Neural progenitor cell (in vitro differentiated cells): ENCODE measurements at regions not wholly inside any gene's neighbourhood (a gene's known extent, or its start where the extent isn't known, plus 50 kb on each side); places are given as distances from the start of the nearest gene placed in this dataset.

ENCODE experiments used
- DNase-seq: peaks from one replicate; pipeline ENCODE4 v3.0.0-alpha.2; 2016; ENCODE audit warnings: low spot score
- H2AFZ ChIP-seq: fragments of 200-600 bp; sonication (generic); replicated peaks from 2 replicates; pipeline ENCODE4 v1.6.1; 2016; ENCODE audit warnings: antibody characterized with exemption
- H3F3A ChIP-seq: fragments of 200-600 bp; sonication (generic); 2 replicates; pipeline ENCODE4 v1.6.1; 2016; ENCODE audit warnings: antibody characterized with exemption, low read depth
- H3K27ac ChIP-seq: fragments of 200-600 bp; sonication (generic); 2 replicates; pipeline ENCODE4 v1.5.1; 2016; ENCODE audit warnings: mild to moderate bottlenecking
- H3K27me3 ChIP-seq: fragments of 200-600 bp; sonication (generic); 2 replicates; pipeline ENCODE4 v1.6.1; 2016; ENCODE audit warnings: mild to moderate bottlenecking, moderate library complexity
- H3K36me3 ChIP-seq: fragments of 200-600 bp; sonication (generic); 2 replicates; pipeline ENCODE4 v1.5.1; 2016
- H3K4me1 ChIP-seq: fragments of 200-600 bp; sonication (generic); 2 replicates; pipeline ENCODE4 v1.6.1; 2016; ENCODE audit warnings: mixed run types
- H3K4me2 ChIP-seq: fragments of 200-600 bp; sonication (generic); 2 replicates; pipeline ENCODE4 v1.6.1; 2016
- H3K4me3 ChIP-seq: fragments of 200-600 bp; sonication (generic); 2 replicates; pipeline ENCODE4 v1.5.1; 2016
- H3K79me2 ChIP-seq: fragments of 200-600 bp; sonication (generic); 2 replicates; pipeline ENCODE4 v1.6.1; 2016; ENCODE audit warnings: low read depth
- H3K9ac ChIP-seq: fragments of 200-600 bp; sonication (generic); 2 replicates; pipeline ENCODE4 v1.6.1; 2016
- H3K9me3 ChIP-seq: fragments of 200-600 bp; sonication (generic); 2 replicates; pipeline ENCODE4 v1.5.1; 2016; ENCODE audit warnings: low read depth
- H4K20me1 ChIP-seq: fragments of 200-600 bp; sonication (generic); 2 replicates; pipeline ENCODE4 v1.6.1; 2016; ENCODE audit warnings: low read depth
- H3K27ac Mint-ChIP-seq: 3 replicates; pipeline ENCODE4 v1.8.0; 2021; ENCODE audit warnings: mixed read lengths
- H3K27me3 Mint-ChIP-seq: 2 replicates; pipeline ENCODE4 v1.8.0; 2022; ENCODE audit warnings: low read depth, mild to moderate bottlenecking, inconsistent platforms, moderate library complexity, mixed read lengths; ENCODE audit not compliant: insufficient read depth
- H3K36me3 Mint-ChIP-seq: 3 replicates; pipeline ENCODE4 v1.8.0; 2021; ENCODE audit warnings: mixed read lengths
- H3K4me1 Mint-ChIP-seq: 3 replicates; pipeline ENCODE4 v1.8.0; 2021; ENCODE audit warnings: mixed read lengths
- H3K4me3 Mint-ChIP-seq: 3 replicates; pipeline ENCODE4 v1.8.0; 2021; ENCODE audit warnings: mild to moderate bottlenecking, moderate library complexity, mixed read lengths
- H3K9me3 Mint-ChIP-seq: 3 replicates; pipeline ENCODE4 v1.8.0; 2020; ENCODE audit warnings: mixed read lengths
- EZH2 ChIP-seq: fragments of 200-600 bp; sonication (generic); IDR thresholded peaks from 2 replicates; pipeline ENCODE4 v1.6.1; 2017; ENCODE audit warnings: antibody characterized with exemption, mild to moderate bottlenecking, moderate library complexity
- EZH2phosphoT487 ChIP-seq: fragments of 200-600 bp; sonication (generic); IDR thresholded peaks from 2 replicates; pipeline ENCODE4 v1.6.1; 2017; ENCODE audit warnings: antibody characterized with exemption
- TF ChIP-seq, protein P1 (sequence below): fragments of 200-600 bp; sonication (generic); IDR thresholded peaks from 2 replicates; pipeline ENCODE4 v1.5.1; 2017; ENCODE audit warnings: antibody characterized with exemption, mild to moderate bottlenecking

DNA sequence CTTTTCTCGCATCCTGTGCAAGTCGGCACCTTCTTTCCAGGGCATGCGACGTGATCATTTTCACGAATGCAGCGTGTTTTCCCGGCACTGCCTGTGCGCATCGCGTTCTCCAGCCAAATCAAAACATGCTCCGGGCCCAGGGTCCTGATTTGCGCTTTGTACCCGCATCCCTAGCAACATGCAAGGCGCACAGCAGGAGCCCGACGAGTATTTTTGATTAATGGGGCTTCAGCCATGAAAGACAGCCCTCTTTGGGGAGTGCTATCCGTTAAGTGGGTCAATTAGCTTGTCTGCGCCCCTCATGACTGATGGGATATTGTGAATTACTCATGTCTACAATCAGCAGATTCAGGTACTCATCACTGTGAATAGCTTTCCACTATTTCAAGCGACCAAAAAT, 243.3 kb upstream of the RNF32 start:
- Mint-ChIP-seq H3K27me3 (no peaks in the 10 kb centered on the region), H3K4me1 (no peaks in the 10 kb centered on the region), H3K4me3 (no peak overlapping the region), H3K9me3 (no peaks in the 10 kb centered on the region), H3K36me3 (no peaks in the 10 kb centered on the region), H3K27ac (no peak overlapping the region)
- TF ChIP-seq EZH2, result no peak
- TF ChIP-seq, protein P1, sequence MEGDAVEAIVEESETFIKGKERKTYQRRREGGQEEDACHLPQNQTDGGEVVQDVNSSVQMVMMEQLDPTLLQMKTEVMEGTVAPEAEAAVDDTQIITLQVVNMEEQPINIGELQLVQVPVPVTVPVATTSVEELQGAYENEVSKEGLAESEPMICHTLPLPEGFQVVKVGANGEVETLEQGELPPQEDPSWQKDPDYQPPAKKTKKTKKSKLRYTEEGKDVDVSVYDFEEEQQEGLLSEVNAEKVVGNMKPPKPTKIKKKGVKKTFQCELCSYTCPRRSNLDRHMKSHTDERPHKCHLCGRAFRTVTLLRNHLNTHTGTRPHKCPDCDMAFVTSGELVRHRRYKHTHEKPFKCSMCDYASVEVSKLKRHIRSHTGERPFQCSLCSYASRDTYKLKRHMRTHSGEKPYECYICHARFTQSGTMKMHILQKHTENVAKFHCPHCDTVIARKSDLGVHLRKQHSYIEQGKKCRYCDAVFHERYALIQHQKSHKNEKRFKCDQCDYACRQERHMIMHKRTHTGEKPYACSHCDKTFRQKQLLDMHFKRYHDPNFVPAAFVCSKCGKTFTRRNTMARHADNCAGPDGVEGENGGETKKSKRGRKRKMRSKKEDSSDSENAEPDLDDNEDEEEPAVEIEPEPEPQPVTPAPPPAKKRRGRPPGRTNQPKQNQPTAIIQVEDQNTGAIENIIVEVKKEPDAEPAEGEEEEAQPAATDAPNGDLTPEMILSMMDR, result no peak
- TF ChIP-seq EZH2phosphoT487, result no peak
- DNase-seq, result no peak
- Histone ChIP-seq H3K4me2 (no peak overlapping the region), H3K79me2 (no peaks in the 10 kb centered on the region), H2AFZ (no peak overlapping the region), H3F3A (no peaks in the 10 kb centered on the region), H3K9ac (no peak overlapping the region), H3K27me3 (no peaks in the 10 kb centered on the region), H3K27ac (no peak overlapping the region), H3K9me3 (no peaks in the 10 kb centered on the region), H3K36me3 (no peaks in the 10 kb centered on the region), H3K4me3 (no peak overlapping the region), H4K20me1 (no peaks in the 10 kb centered on the region), H3K4me1 (no peaks in the 10 kb centered on the region)

DNA sequence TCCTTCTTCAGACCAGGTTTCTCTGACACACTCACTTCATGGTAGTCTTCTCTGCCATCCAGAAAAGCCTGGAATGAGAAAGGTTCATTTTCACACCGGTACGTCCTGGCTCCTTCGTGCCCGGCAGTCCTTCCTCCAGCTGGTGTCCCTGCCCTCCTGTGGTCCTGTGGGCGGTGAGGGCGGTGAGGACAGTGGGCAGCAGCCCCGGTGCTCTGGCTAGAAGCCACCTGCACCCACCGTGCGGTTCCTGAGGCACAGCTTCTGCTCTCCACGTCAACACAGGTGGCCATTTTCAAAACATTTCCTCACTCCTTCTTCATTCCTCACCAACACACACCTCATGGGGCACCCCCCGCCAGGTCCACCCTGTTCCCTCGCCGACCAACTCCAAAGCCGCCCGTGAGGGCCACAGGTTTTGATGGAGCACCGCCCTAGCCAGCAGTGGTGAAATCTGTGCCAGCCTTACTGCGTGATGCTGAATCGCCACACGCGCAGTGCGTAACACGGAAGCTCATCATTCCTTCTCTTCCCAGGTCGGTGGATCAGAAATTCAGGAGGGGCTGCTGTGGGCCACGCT, 251.4 kb upstream of the RNF32 start:
- Histone ChIP-seq H2AFZ (no peak overlapping the region), H3K27me3 (no peaks in the 10 kb centered on the region), H3K36me3 (no peaks in the 10 kb centered on the region), H3K9me3 (no peaks in the 10 kb centered on the region), H3F3A (no peaks in the 10 kb centered on the region), H3K27ac (no peak overlapping the region), H3K79me2 (no peaks in the 10 kb centered on the region), H3K9ac (no peak overlapping the region), H3K4me2 (no peak overlapping the region), H4K20me1 (peaks cover 9% of the 10 kb centered on the region), H3K4me1 (no peaks in the 10 kb centered on the region), H3K4me3 (no peak overlapping the region)
- H3K36me3 Mint-ChIP-seq, result no peaks in the 10 kb centered on the region
- H3K9me3 Mint-ChIP-seq, result no peaks in the 10 kb centered on the region
- no peak overlapping the region for H3K4me3 Mint-ChIP-seq
- H3K27me3 Mint-ChIP-seq, result peaks cover 2% of the 10 kb centered on the region
- H3K4me1 Mint-ChIP-seq, result no peaks in the 10 kb centered on the region
- no peak for DNase-seq
- no peak overlapping the region for H3K27ac Mint-ChIP-seq
- TF ChIP-seq EZH2phosphoT487, result no peak
- TF ChIP-seq EZH2, result no peak
- TF ChIP-seq, protein P1, result no peak

DNA sequence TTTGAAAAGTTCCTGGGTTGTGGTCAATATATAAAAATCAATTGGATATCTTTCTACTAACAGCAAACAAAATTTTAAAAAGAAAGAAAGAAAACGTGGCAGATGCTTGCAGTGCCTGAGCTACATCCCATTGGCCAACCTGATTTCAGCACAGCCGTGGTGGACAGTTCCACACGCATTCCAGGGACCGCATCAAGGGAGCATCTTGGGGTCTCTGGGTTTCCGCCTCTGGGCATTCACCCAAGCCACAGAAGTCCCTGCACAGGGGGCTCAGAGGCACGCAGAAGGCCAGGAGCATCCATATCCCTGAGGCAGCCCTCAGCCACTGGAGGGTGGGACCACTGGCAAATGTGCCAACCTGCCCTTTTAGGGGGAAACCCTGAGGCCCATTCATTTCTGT, 254.5 kb upstream of the RNF32 start:
- no peak overlapping the region for H3K4me3 Mint-ChIP-seq
- Histone ChIP-seq H3K4me2 (no peak overlapping the region), H3K27me3 (no peaks in the 10 kb centered on the region), H3K9me3 (no peaks in the 10 kb centered on the region), H3K36me3 (no peaks in the 10 kb centered on the region), H3K27ac (no peak overlapping the region), H3K9ac (no peak overlapping the region), H4K20me1 (peaks cover 9% of the 10 kb centered on the region), H3K79me2 (no peaks in the 10 kb centered on the region), H3K4me1 (no peaks in the 10 kb centered on the region), H3K4me3 (no peak overlapping the region), H2AFZ (no peak overlapping the region), H3F3A (no peaks in the 10 kb centered on the region)
- no peak overlapping the region for H3K27ac Mint-ChIP-seq
- H3K27me3 Mint-ChIP-seq, result peaks cover 6% of the 10 kb centered on the region
- no peaks in the 10 kb centered on the region for H3K9me3 Mint-ChIP-seq
- peaks cover 8% of the 10 kb centered on the region for H3K4me1 Mint-ChIP-seq
- DNase-seq, result peak; percentile 78
- no peak for TF ChIP-seq EZH2
- TF ChIP-seq EZH2phosphoT487, result no peak
- no peaks in the 10 kb centered on the region for H3K36me3 Mint-ChIP-seq

DNA sequence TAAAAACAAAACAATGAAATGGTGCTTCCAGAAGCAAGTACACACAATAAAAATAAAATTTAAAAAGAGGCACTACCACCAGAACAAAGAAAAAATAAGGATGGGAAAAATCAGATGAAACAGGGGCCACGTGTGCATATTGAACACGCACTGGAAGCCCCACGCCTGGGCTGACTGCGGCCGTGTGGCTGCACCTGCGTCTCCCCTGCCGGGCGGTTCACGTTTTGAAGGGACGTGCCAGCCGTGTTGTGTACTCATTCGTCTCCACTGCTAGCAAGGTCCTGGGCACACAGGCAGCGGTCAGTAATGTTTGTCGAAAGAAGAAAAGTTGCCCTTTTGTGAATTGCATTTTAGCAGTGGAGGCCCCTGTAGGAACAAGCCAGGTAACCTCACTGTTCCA, 255.9 kb upstream of the RNF32 start:
- Histone ChIP-seq H3K36me3 (no peaks in the 10 kb centered on the region), H3F3A (no peaks in the 10 kb centered on the region), H4K20me1 (peaks cover 9% of the 10 kb centered on the region), H3K9me3 (no peaks in the 10 kb centered on the region), H3K79me2 (no peaks in the 10 kb centered on the region), H3K27me3 (no peaks in the 10 kb centered on the region), H3K4me3 (no peak overlapping the region), H3K4me2 (no peak overlapping the region), H3K9ac (no peak overlapping the region), H3K27ac (no peak overlapping the region), H2AFZ (no peak overlapping the region), H3K4me1 (no peaks in the 10 kb centered on the region)
- Mint-ChIP-seq H3K36me3 (no peaks in the 10 kb centered on the region), H3K9me3 (no peaks in the 10 kb centered on the region), H3K4me3 (no peak overlapping the region), H3K27me3 (peaks cover 4% of the 10 kb centered on the region), H3K4me1 (peaks cover 8% of the 10 kb centered on the region), H3K27ac (no peak overlapping the region)
- no peak for DNase-seq
- TF ChIP-seq, protein P1, result no peak
- TF ChIP-seq EZH2phosphoT487 (no peak), EZH2 (no peak)
